MM.1S (cell line): ENCODE measurements at regions not wholly inside any gene's neighbourhood (a gene's known extent, or its start where the extent isn't known, plus 50 kb on each side); places are given as distances from the start of the nearest gene placed in this dataset.

Experiments used
- EZH2 ChIP-seq: fragments of 300-600 bp; sonication (generic); optimal IDR thresholded peaks from 2 replicates; pipeline ENCODE3; 2017; ENCODE audit warnings: low read depth, mild to moderate bottlenecking, antibody characterized with exemption, low read length, mixed read lengths
- TF ChIP-seq, protein P1 (sequence below): fragments of 300-600 bp; sonication (generic); IDR thresholded peaks from 2 replicates; pipeline ENCODE4 v1.5.1; 2016; ENCODE audit warnings: antibody characterized with exemption, low read length, mixed read lengths

GRCh38 chr4:34485252-34485651 lies 1759.1 kb downstream of the ARAP2 start:
- TF ChIP-seq, protein P1, sequence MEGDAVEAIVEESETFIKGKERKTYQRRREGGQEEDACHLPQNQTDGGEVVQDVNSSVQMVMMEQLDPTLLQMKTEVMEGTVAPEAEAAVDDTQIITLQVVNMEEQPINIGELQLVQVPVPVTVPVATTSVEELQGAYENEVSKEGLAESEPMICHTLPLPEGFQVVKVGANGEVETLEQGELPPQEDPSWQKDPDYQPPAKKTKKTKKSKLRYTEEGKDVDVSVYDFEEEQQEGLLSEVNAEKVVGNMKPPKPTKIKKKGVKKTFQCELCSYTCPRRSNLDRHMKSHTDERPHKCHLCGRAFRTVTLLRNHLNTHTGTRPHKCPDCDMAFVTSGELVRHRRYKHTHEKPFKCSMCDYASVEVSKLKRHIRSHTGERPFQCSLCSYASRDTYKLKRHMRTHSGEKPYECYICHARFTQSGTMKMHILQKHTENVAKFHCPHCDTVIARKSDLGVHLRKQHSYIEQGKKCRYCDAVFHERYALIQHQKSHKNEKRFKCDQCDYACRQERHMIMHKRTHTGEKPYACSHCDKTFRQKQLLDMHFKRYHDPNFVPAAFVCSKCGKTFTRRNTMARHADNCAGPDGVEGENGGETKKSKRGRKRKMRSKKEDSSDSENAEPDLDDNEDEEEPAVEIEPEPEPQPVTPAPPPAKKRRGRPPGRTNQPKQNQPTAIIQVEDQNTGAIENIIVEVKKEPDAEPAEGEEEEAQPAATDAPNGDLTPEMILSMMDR: no peak
- TF ChIP-seq EZH2: no peak
